KMS-11 (cell line): ENCODE measurements at regions not wholly inside any gene's neighbourhood (a gene's known extent, or its start where the extent isn't known, plus 50 kb on each side); places are given as distances from the start of the nearest gene placed in this dataset.

Experiments
- H2AFZ ChIP-seq: fragments of 200-600 bp; sonication (generic); 2 replicates; pipeline ENCODE4 v1.6.1; 2016; ENCODE audit warnings: antibody characterized with exemption, mixed run types, low read depth
- H3K27ac ChIP-seq: fragments of 200-600 bp; sonication (generic); 2 replicates; pipeline ENCODE4 v1.6.1; 2016; ENCODE audit warnings: mild to moderate bottlenecking, mixed run types
- H3K27me3 ChIP-seq: fragments of 200-600 bp; sonication (generic); 2 replicates; pipeline ENCODE4 v1.6.1; 2017; ENCODE audit warnings: mild to moderate bottlenecking, low read depth, mixed run types, moderate library complexity; ENCODE audit not compliant: insufficient read depth
- H3K36me3 ChIP-seq: fragments of 200-600 bp; sonication (generic); 2 replicates; pipeline ENCODE4 v1.6.1; 2017; ENCODE audit warnings: mild to moderate bottlenecking, mixed run types; ENCODE audit not compliant: insufficient read depth
- H3K4me1 ChIP-seq: fragments of 200-600 bp; sonication (generic); 2 replicates; pipeline ENCODE4 v1.6.1; 2016; ENCODE audit warnings: mild to moderate bottlenecking, low read depth, mixed run types; ENCODE audit not compliant: poor library complexity, severe bottlenecking
- H3K4me2 ChIP-seq: fragments of 200-600 bp; sonication (generic); 2 replicates; pipeline ENCODE4 v1.7.0; 2016; ENCODE audit warnings: mild to moderate bottlenecking, mixed run types
- H3K4me3 ChIP-seq: fragments of 200-600 bp; sonication (generic); IDR thresholded peaks from 2 replicates; pipeline ENCODE4 v1.6.1; 2017; ENCODE audit warnings: low read depth, low read length, mixed read lengths; ENCODE audit not compliant: insufficient read depth
- H3K79me2 ChIP-seq: fragments of 200-600 bp; sonication (generic); 2 replicates; pipeline ENCODE4 v1.6.1; 2016; ENCODE audit warnings: low read depth, mixed run types; ENCODE audit not compliant: insufficient read depth
- H3K9ac ChIP-seq: fragments of 200-600 bp; sonication (generic); 2 replicates; pipeline ENCODE4 v1.6.1; 2016; ENCODE audit warnings: mild to moderate bottlenecking, mixed run types
- H4K20me1 ChIP-seq: fragments of 200-600 bp; sonication (generic); 2 replicates; pipeline ENCODE4 v1.6.1; 2016; ENCODE audit warnings: mild to moderate bottlenecking, mixed run types; ENCODE audit not compliant: insufficient read depth
- TF ChIP-seq, protein P1 (sequence below): fragments of 200-600 bp; sonication (generic); conservative IDR thresholded peaks from 2 replicates; pipeline ENCODE4 v1.6.1; 2017; ENCODE audit warnings: low read depth, mild to moderate bottlenecking, antibody characterized with exemption, low read length, moderate library complexity, mixed read lengths

DNA sequence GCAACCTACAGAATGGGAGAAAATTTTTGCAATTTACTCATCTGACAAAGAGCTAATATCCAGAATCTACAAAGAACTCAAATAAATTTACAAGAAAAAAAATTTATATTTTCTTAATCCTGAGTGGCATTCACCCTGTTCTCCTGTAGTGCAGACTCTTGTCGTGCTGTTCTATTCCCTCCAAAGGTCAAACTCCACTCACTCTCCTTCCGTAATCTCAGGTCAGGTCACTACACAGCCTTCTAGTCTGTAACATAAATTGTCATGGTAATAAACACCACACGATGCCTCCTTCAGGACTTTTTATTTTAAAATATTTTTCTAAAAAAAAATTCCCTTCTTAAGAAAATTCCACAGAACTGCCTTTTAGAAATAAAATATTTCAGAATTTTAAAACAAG is 417.9 kb upstream of the GCFC2 start:
- TF ChIP-seq, protein P1, sequence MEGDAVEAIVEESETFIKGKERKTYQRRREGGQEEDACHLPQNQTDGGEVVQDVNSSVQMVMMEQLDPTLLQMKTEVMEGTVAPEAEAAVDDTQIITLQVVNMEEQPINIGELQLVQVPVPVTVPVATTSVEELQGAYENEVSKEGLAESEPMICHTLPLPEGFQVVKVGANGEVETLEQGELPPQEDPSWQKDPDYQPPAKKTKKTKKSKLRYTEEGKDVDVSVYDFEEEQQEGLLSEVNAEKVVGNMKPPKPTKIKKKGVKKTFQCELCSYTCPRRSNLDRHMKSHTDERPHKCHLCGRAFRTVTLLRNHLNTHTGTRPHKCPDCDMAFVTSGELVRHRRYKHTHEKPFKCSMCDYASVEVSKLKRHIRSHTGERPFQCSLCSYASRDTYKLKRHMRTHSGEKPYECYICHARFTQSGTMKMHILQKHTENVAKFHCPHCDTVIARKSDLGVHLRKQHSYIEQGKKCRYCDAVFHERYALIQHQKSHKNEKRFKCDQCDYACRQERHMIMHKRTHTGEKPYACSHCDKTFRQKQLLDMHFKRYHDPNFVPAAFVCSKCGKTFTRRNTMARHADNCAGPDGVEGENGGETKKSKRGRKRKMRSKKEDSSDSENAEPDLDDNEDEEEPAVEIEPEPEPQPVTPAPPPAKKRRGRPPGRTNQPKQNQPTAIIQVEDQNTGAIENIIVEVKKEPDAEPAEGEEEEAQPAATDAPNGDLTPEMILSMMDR: no peak
- Histone ChIP-seq H2AFZ (no peak overlapping the region), H4K20me1 (no peaks in the 10 kb centered on the region), H3K9ac (no peak overlapping the region), H3K4me3 (no peak overlapping the region), H3K79me2 (no peaks in the 10 kb centered on the region), H3K4me1 (no peaks in the 10 kb centered on the region), H3K27ac (no peak overlapping the region), H3K36me3 (no peaks in the 10 kb centered on the region), H3K27me3 (no peaks in the 10 kb centered on the region), H3K4me2 (no peak overlapping the region)

DNA sequence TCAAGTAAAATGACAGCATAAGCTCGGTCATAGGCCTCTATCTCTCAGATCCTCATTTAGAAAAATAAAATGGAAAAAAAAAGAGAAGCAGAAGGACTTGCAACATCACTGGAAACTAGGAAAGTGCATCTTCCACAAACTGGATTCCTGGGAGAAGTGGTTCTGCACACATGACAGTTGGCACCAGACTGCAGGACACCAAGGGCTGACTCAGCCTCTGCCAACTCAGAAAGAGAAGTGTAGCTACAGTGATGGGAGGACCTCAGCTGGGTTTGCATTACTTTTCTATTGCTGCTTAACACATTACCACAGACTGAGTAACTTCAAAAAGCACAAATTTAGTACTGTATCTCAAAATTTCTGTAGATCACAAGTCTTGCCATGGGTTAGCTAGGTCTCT is 409.5 kb upstream of the GCFC2 start:
- Histone ChIP-seq H2AFZ (no peak overlapping the region), H3K9ac (no peak overlapping the region), H3K36me3 (no peaks in the 10 kb centered on the region), H3K4me3 (no peak overlapping the region), H4K20me1 (no peaks in the 10 kb centered on the region), H3K27ac (no peak overlapping the region), H3K27me3 (no peaks in the 10 kb centered on the region), H3K79me2 (no peaks in the 10 kb centered on the region), H3K4me1 (no peaks in the 10 kb centered on the region), H3K4me2 (no peak overlapping the region)
- TF ChIP-seq, protein P1: no peak

DNA sequence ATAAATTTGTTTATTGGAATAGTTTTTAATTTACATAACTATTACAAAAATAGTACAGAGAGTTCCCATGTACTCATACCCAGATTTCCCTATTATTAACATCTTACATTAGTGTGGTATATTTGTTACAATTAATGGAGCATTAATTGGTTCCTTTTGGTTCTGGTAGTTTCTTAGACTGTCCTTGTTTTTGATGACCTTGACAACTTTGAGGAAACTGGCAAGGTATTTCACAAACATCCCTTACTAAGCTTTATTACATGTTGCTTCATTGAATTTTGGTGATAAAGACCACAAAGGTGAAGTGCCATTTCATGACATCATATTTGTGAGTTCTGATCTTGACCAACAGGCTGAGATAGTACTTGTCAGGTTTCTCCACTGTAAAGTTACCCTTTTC is 379.0 kb upstream of the GCFC2 start:
- Histone ChIP-seq H3K4me3 (no peak overlapping the region), H4K20me1 (no peaks in the 10 kb centered on the region), H3K36me3 (no peaks in the 10 kb centered on the region), H3K4me2 (no peak overlapping the region), H3K4me1 (no peaks in the 10 kb centered on the region), H2AFZ (no peak overlapping the region), H3K27me3 (no peaks in the 10 kb centered on the region), H3K27ac (no peak overlapping the region), H3K79me2 (no peaks in the 10 kb centered on the region), H3K9ac (no peak overlapping the region)
- TF ChIP-seq, protein P1: no peak

DNA sequence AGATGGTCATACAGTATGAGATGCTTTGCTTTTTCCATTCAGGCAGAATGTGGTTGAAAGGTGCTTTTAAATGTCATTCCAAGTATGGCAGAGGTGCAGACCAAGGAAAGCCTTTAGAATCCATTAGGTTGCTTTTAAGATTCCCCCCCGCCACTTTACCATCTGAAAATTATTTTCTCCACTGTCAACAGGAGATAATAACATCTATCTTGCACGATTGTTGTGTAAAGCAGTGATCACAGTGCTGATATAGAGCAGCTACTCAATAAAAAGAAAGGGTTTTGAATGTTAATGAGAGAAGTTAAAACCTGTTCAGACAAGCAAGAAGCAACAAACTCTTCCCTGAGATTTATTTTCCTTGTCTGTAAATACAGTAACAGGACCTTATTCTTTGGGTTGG is 372.5 kb upstream of the GCFC2 start:
- Histone ChIP-seq H4K20me1 (no peaks in the 10 kb centered on the region), H3K27ac (no peak overlapping the region), H3K4me3 (no peak overlapping the region), H3K4me2 (no peak overlapping the region), H2AFZ (no peak overlapping the region), H3K9ac (no peak overlapping the region), H3K27me3 (no peaks in the 10 kb centered on the region), H3K4me1 (no peaks in the 10 kb centered on the region), H3K36me3 (no peaks in the 10 kb centered on the region), H3K79me2 (no peaks in the 10 kb centered on the region)
- TF ChIP-seq, protein P1: no peak

GRCh38 chr2:76082509-76082908 is 371.8 kb upstream of the GCFC2 start:
- no peaks in the 10 kb centered on the region for H3K36me3 ChIP-seq
- H3K27ac ChIP-seq: no peak overlapping the region
- no peak overlapping the region for H3K9ac ChIP-seq
- H3K79me2 ChIP-seq: no peaks in the 10 kb centered on the region
- TF ChIP-seq, protein P1: no peak
- no peak overlapping the region for H3K4me2 ChIP-seq
- no peaks in the 10 kb centered on the region for H3K4me1 ChIP-seq
- H3K27me3 ChIP-seq: no peaks in the 10 kb centered on the region
- no peak overlapping the region for H3K4me3 ChIP-seq
- H2AFZ ChIP-seq: no peak overlapping the region
- H4K20me1 ChIP-seq: no peaks in the 10 kb centered on the region
